ENCODE measurements at regions not wholly inside any gene's neighbourhood (a gene's known extent, or its start where the extent isn't known, plus 50 kb on each side); places are given as distances from the start of the nearest gene placed in this dataset.

GRCh38 chr4:136186650-136187049, 1345.6 kb downstream of the PCDH18 start:
- Mint-ChIP-seq H3K4me1 (ENCODE audit: low read depth, unreplicated experiment) (no peaks in the 10 kb centered on the region), H3K4me3 (ENCODE audit: unreplicated experiment) (no peak overlapping the region), H3K9me3 (ENCODE audit: unreplicated experiment) (no peaks in the 10 kb centered on the region), H3K36me3 (ENCODE audit: unreplicated experiment) (peaks cover 6% of the 10 kb centered on the region), H3K27ac (ENCODE audit: unreplicated experiment) (no peak overlapping the region), H3K27me3 (ENCODE audit: unreplicated experiment) (no peaks in the 10 kb centered on the region)
- TF ChIP-seq CTCF (IDR thresholded peaks at IDR 0.05; ENCODE audit: partially characterized antibody, unreplicated experiment), result no peak
- DNase-seq, result no peak

DNA sequence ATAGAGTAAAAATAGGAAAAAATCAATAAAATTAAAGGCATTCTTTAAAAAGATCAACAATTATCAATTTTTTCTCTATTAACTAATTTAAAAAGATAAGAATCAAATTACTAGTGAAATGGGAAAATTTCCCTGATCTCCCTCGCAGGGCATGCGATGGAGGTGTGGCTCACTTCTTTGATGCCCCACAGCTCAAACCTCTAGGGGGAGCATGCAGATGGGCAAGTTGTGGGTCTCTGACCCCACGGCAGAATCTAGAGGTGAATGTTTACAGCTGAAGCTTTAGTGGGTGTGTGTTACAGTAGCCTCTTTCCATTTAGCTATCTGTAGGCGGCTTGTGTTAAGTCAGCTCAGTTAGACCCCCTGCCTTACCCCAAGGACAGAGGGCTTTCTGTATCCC, 1348.8 kb downstream of the PCDH18 start:
- TF ChIP-seq CTCF (IDR thresholded peaks at IDR 0.05; ENCODE audit: partially characterized antibody, unreplicated experiment), result no peak
- H3K4me3 Mint-ChIP-seq (ENCODE audit: unreplicated experiment), result no peak overlapping the region
- no peak for DNase-seq
- peaks cover 6% of the 10 kb centered on the region for H3K36me3 Mint-ChIP-seq (ENCODE audit: unreplicated experiment)
- no peaks in the 10 kb centered on the region for H3K27me3 Mint-ChIP-seq (ENCODE audit: unreplicated experiment)
- no peak overlapping the region for H3K27ac Mint-ChIP-seq (ENCODE audit: unreplicated experiment)
- no peaks in the 10 kb centered on the region for H3K4me1 Mint-ChIP-seq (ENCODE audit: low read depth, unreplicated experiment)
- peaks cover 2% of the 10 kb centered on the region for H3K9me3 Mint-ChIP-seq (ENCODE audit: unreplicated experiment)

DNA sequence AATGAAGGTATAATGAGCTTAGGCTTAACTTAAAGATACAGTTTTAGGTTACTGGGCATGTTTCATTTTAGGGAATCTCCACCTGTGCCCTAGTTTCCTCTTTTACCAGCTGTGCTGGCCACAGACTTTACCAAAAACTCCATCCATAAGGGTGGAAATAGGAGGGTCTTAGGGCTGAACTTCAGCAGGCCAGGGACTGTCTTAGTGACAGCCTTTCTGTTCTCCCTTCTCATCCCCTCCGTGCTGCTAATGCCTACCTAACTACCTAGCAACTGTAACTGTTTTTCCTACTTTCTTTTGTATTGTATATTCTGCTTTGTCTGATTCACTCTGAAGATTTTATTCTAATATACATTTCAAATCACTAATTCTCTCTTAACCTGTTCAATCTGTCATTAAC, 1375.3 kb downstream of the PCDH18 start:
- Mint-ChIP-seq H3K36me3 (ENCODE audit: unreplicated experiment) (peaks cover 3% of the 10 kb centered on the region), H3K27me3 (ENCODE audit: unreplicated experiment) (peaks cover 2% of the 10 kb centered on the region), H3K4me1 (ENCODE audit: low read depth, unreplicated experiment) (no peaks in the 10 kb centered on the region), H3K9me3 (ENCODE audit: unreplicated experiment) (no peaks in the 10 kb centered on the region), H3K4me3 (ENCODE audit: unreplicated experiment) (no peak overlapping the region), H3K27ac (ENCODE audit: unreplicated experiment) (no peak overlapping the region)
- no peak for DNase-seq
- no peak for TF ChIP-seq CTCF (IDR thresholded peaks at IDR 0.05; ENCODE audit: partially characterized antibody, unreplicated experiment)

- Mint-ChIP-seq H3K27me3 (ENCODE audit: unreplicated experiment) (no peaks in the 10 kb centered on the region), H3K27ac (ENCODE audit: unreplicated experiment) (no peak overlapping the region), H3K9me3 (ENCODE audit: unreplicated experiment) (peaks cover 1% of the 10 kb centered on the region), H3K36me3 (ENCODE audit: unreplicated experiment) (peaks cover 7% of the 10 kb centered on the region), H3K4me3 (ENCODE audit: unreplicated experiment) (no peak overlapping the region), H3K4me1 (ENCODE audit: low read depth, unreplicated experiment) (peaks cover 9% of the 10 kb centered on the region)
- DNase-seq, result no peak
- no peak for TF ChIP-seq CTCF (IDR thresholded peaks at IDR 0.05; ENCODE audit: partially characterized antibody, unreplicated experiment)
Measured at GRCh38 chr4:136150046-136150445, 1382.2 kb downstream of the PCDH18 start.

DNA sequence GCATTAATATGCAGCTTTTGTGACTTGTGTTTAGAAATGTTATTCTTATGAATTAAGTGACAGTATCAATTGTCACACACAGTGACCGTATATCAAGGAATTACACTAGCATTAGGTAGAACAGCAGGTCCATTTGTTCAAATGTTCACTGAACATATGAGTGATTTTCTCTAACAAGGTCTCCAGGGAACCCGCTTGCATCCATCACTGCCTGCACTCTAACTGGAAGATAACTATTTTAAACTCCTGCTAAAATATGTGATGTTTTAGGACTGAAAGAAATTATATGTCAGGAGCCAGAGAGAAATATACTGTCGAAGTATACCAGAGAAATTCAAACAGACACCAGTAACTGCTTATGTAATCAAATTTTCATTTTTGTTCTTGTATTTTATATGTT, 1395.7 kb downstream of the PCDH18 start:
- no peak for TF ChIP-seq CTCF (IDR thresholded peaks at IDR 0.05; ENCODE audit: partially characterized antibody, unreplicated experiment)
- no peaks in the 10 kb centered on the region for H3K36me3 Mint-ChIP-seq (ENCODE audit: unreplicated experiment)
- H3K4me3 Mint-ChIP-seq (ENCODE audit: unreplicated experiment), result no peak overlapping the region
- H3K27me3 Mint-ChIP-seq (ENCODE audit: unreplicated experiment), result no peaks in the 10 kb centered on the region
- peak; percentile 24 for DNase-seq
- H3K27ac Mint-ChIP-seq (ENCODE audit: unreplicated experiment), result no peak overlapping the region
- H3K4me1 Mint-ChIP-seq (ENCODE audit: low read depth, unreplicated experiment), result peaks cover 8% of the 10 kb centered on the region
- H3K9me3 Mint-ChIP-seq (ENCODE audit: unreplicated experiment), result peaks cover 4% of the 10 kb centered on the region

Data from glutamatergic neuron (in vitro differentiated cells).